Fibroblast of mammary gland (primary cell): ENCODE measurements at regions not wholly inside any gene's neighbourhood (a gene's known extent, or its start where the extent isn't known, plus 50 kb on each side); places are given as distances from the start of the nearest gene placed in this dataset.

Source experiments
- DNase-seq: peaks from one replicate; pipeline ENCODE4 v3.0.0-alpha.2; 2010; ENCODE audit warnings: low read depth
- H3K4me3 ChIP-seq: 2 replicates; pipeline ENCODE4 v1.5.1; 2011; ENCODE audit warnings: low read depth, mild to moderate bottlenecking, low read length, moderate library complexity; ENCODE audit not compliant: control insufficient read depth
- TF ChIP-seq, protein P1 (sequence below): conservative IDR thresholded peaks from 2 replicates; pipeline ENCODE4 v1.5.1; 2011; ENCODE audit warnings: low read depth, low read length, inconsistent platforms; ENCODE audit not compliant: control insufficient read depth, insufficient read depth

- H3K4me3 ChIP-seq: no peak overlapping the region
- TF ChIP-seq, protein P1, sequence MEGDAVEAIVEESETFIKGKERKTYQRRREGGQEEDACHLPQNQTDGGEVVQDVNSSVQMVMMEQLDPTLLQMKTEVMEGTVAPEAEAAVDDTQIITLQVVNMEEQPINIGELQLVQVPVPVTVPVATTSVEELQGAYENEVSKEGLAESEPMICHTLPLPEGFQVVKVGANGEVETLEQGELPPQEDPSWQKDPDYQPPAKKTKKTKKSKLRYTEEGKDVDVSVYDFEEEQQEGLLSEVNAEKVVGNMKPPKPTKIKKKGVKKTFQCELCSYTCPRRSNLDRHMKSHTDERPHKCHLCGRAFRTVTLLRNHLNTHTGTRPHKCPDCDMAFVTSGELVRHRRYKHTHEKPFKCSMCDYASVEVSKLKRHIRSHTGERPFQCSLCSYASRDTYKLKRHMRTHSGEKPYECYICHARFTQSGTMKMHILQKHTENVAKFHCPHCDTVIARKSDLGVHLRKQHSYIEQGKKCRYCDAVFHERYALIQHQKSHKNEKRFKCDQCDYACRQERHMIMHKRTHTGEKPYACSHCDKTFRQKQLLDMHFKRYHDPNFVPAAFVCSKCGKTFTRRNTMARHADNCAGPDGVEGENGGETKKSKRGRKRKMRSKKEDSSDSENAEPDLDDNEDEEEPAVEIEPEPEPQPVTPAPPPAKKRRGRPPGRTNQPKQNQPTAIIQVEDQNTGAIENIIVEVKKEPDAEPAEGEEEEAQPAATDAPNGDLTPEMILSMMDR: no peak
- peak; percentile 71 for DNase-seq
These were observed 271.6 kb upstream of the ZPLD1 start for GRCh38 chr3:102163039-102163817.

DNA sequence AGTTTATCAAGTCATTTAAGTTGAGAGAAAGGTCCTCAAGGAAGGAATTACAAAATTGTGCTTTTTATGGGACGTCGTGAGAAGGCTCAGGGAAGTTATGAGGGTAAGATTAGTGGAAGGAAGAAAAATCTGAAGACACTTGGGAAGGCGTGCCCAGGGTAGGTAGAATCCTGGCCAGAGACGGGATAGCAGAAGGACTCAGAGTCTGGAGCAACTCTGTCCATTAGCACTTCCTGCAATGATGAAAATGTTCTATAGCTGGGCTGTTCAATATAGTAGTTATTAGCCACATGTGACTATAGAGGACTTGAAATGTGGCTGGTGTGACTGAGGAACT lies 271.0 kb upstream of the ZPLD1 start:
- DNase-seq: no peak
- TF ChIP-seq, protein P1: no peak
- H3K4me3 ChIP-seq: no peak overlapping the region

DNA sequence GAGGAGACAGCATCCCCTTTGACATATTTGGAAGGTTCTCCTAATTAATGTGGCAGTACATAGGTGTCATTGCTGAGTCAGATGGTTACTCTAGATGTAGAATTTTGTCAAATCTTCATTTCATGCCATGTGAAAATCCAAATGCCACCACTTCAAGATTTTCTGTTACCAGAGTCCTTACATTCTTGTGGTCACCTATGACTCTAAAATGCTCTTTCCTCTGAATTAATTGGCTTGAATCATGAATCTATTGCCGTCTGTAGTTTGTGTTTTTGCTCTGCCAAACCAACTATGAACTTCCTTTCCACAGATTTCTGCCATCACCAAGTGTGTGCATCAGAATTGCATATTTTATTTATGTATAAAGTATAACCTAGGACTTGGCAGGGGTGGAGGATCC lies 269.4 kb upstream of the ZPLD1 start:
- DNase-seq: peak; percentile 75
- no peak overlapping the region for H3K4me3 ChIP-seq
- TF ChIP-seq, protein P1: no peak

GRCh38 chr3:102169915-102170479 lies 264.8 kb upstream of the ZPLD1 start:
- TF ChIP-seq, protein P1: no peak
- H3K4me3 ChIP-seq: no peak overlapping the region
- no peak for DNase-seq

DNA sequence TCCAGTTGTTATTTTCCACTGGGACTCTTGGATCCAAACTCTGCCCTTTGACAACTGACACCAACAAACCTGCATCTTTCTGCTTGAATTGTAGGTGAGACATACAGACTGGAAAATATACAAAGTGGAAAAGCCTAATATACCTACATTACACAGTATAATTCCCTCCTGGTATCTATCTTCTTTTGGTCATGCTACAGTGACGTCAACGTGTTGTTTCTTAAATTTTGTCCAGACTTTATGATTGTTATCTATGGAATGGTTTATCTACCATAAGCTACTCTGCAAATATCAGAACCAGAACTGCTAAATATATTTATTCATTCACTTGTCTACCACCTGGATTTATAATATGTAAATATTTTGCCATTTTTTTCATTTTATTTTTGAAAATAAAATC lies 264.3 kb upstream of the ZPLD1 start:
- no peak overlapping the region for H3K4me3 ChIP-seq
- TF ChIP-seq, protein P1: no peak
- DNase-seq: no peak

- H3K4me3 ChIP-seq: no peak overlapping the region
- TF ChIP-seq, protein P1: no peak
- DNase-seq: peak; percentile 44
These were observed 260.5 kb upstream of the ZPLD1 start for GRCh38 chr3:102174312-102174712.
